Hepatocyte (in vitro differentiated cells): ENCODE measurements at regions not wholly inside any gene's neighbourhood (a gene's known extent, or its start where the extent isn't known, plus 50 kb on each side); places are given as distances from the start of the nearest gene placed in this dataset.
A peak's percentile ranks its signal among the peaks of the same experiment; 100 is the strongest.
"Not testable (repeated sequence)": the region's sequence is repeated elsewhere in the genome, so short reads cannot be mapped to it uniquely, and the experiment has no call there.

ENCODE experiments used
- DNase-seq: peaks from one replicate; pipeline ENCODE4 v3.0.0-alpha.2; 2016; ENCODE audit warnings: low spot score
- H2AFZ ChIP-seq: fragments of 200-600 bp; sonication (generic); 2 replicates; pipeline ENCODE4 v1.6.0; 2016; ENCODE audit warnings: antibody characterized with exemption, mild to moderate bottlenecking
- H3K27ac ChIP-seq: fragments of 200-600 bp; sonication (generic); 2 replicates; pipeline ENCODE4 v1.5.1; 2016; ENCODE audit warnings: mild to moderate bottlenecking
- H3K27me3 ChIP-seq: fragments of 200-600 bp; sonication (generic); 2 replicates; pipeline ENCODE4 v1.6.1; 2016
- H3K36me3 ChIP-seq: fragments of 200-600 bp; sonication (generic); replicated peaks from 2 replicates; pipeline ENCODE4 v1.5.1; 2016; ENCODE audit warnings: low read depth; ENCODE audit not compliant: insufficient read depth
- H3K4me1 ChIP-seq: fragments of 200-600 bp; sonication (generic); 2 replicates; pipeline ENCODE4 v1.5.1; 2016; ENCODE audit warnings: mild to moderate bottlenecking, moderate library complexity; ENCODE audit not compliant: insufficient read depth
- H3K4me2 ChIP-seq: fragments of 200-600 bp; sonication (generic); 2 replicates; pipeline ENCODE4 v1.6.0; 2016
- H3K4me3 ChIP-seq: fragments of 200-600 bp; sonication (generic); 2 replicates; pipeline ENCODE4 v1.5.1; 2016; ENCODE audit warnings: mild to moderate bottlenecking
- H3K79me2 ChIP-seq: fragments of 200-600 bp; sonication (generic); 2 replicates; pipeline ENCODE4 v1.6.0; 2017; ENCODE audit warnings: mild to moderate bottlenecking
- H3K9me2 ChIP-seq: fragments of 200-600 bp; sonication (generic); replicated peaks from 2 replicates; pipeline ENCODE4 v1.6.0; 2017; ENCODE audit warnings: mild to moderate bottlenecking; ENCODE audit not compliant: insufficient read depth
- H3K9me3 ChIP-seq: fragments of 200-600 bp; sonication (generic); 2 replicates; pipeline ENCODE4 v1.5.1; 2016; ENCODE audit warnings: low read depth, mild to moderate bottlenecking
- H4K20me1 ChIP-seq: fragments of 200-600 bp; sonication (generic); 2 replicates; pipeline ENCODE4 v1.6.0; 2016; ENCODE audit warnings: mild to moderate bottlenecking; ENCODE audit not compliant: insufficient read depth, poor library complexity, severe bottlenecking
- WGBS: methylation state at CpG from one replicate; pipeline ENCODE4 v1.1.6; 2016; ENCODE audit warnings: low lambda C conversion rate; ENCODE audit errors: missing lambda C conversion rate; 5-methylcytosine and 5-hydroxymethylcytosine counted together

DNA sequence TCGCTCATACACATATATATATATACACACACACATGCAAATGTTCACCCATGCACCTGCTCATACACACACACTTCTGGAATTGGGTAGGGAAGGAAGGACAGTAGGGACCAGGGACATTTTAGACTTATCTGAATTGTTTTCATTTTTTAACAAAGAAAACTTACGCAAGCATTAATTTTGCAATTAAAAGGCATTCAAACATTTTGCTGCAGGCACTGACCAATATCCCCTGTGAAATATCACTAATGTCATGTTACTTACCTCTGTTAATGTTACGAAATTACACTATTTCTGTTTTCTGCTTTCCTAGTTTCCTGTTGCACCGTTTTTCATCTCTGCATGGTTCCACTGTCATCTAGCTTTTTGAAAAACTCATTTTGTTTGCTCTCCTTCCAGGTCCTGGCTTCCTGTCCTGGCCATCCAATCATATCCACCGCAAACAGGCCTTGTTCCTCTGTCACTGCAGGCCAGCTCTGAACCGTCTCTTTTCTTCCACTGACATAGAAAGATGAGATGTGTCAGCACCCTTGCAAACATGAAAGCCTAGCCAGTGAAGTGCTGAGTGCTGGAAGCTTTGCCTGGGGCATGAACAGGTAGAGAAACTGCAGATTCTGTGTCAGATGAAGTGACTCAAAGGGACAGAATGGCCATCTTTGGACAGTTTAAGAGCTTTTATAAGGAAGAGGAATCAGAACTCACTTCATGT lies 114.5 kb downstream of the SEPTIN7 start:
- not testable (repeated sequence) for H3K4me2 ChIP-seq, H3K4me1 ChIP-seq, H3K4me3 ChIP-seq, H3K79me2 ChIP-seq, H2AFZ ChIP-seq, H3K9me3 ChIP-seq, H3K36me3 ChIP-seq, H3K9me2 ChIP-seq, DNase-seq, H4K20me1 ChIP-seq, H3K27me3 ChIP-seq, H3K27ac ChIP-seq
- 76% methylated on average over 6 of the region's 6 CpGs for WGBS

DNA sequence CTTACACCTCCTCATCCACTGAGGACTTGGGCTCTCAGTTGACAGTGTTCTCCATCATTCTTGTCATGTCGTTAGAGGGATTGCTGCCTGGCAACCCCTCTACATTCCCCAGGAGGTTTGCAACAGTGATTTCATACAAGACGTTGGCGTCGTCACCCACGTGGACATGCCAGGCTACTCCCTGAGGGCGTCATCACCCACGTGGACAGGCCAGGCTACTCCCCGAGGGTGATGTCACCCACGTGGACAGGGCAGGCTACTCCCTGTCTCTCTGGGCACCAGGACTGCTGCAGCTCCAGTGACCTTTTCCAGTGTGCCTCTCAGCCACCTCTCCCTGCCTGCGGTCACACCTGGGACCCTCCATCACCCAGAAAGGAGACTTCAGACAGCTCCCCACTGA lies 117.4 kb downstream of the SEPTIN7 start:
- not testable (repeated sequence) for H2AFZ ChIP-seq, H3K9me3 ChIP-seq, H3K27me3 ChIP-seq, H3K9me2 ChIP-seq, H3K79me2 ChIP-seq, H4K20me1 ChIP-seq, DNase-seq, H3K4me3 ChIP-seq, H3K27ac ChIP-seq, H3K36me3 ChIP-seq, H3K4me2 ChIP-seq, H3K4me1 ChIP-seq
- 96% methylated on average over 5 of the region's 10 CpGs for WGBS

DNA sequence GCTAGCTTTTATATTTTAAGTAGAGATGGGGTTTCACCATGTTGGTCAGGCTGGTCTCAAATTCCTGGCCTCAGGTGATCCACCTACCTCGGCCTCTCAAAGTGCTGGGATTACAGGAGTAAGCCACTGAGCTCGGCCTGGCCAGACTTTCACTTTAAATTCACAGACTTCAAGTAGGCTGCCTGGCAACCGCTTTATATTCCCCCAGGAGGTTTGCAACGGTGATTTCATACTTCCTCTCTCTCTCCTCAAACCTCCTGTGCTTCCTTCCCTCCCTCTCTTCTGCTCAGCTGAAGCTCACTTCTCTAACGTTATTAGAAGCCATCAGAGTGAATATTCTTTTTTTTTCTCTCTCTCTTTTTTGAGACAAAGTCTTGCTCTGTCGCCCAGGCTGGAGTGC lies 118.8 kb downstream of the SEPTIN7 start:
- H3K27me3 ChIP-seq, H4K20me1 ChIP-seq, H3K27ac ChIP-seq, H3K9me2 ChIP-seq, H3K36me3 ChIP-seq, H3K4me1 ChIP-seq, H2AFZ ChIP-seq, H3K79me2 ChIP-seq, H3K9me3 ChIP-seq, H3K4me3 ChIP-seq, DNase-seq, H3K4me2 ChIP-seq: not testable (repeated sequence)
- 64% methylated on average over 6 of the region's 6 CpGs for WGBS

DNA sequence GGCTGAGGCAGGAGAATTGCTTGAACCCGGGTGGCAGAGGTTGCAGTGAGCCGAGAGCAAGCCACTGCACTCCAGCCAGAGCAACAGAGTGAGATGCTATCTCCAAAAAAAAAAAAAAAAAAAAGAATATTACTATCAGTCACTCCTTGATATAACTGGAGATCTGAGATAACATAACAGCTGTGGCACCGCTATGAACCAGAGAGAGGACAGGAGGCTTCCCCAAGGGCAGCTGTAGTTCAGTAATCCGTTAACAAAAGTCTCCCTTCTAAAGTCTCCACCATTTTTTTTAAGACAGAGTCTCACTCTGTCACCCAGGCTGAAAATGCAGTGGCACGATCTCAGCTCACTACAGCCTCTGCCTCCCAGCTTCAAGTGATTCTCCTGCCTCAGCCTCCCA lies 120.5 kb downstream of the SEPTIN7 start:
- not testable (repeated sequence) for H3K4me2 ChIP-seq, H3K4me3 ChIP-seq, H3K36me3 ChIP-seq, DNase-seq, H3K9me2 ChIP-seq, H3K4me1 ChIP-seq, H2AFZ ChIP-seq, H3K27me3 ChIP-seq, H3K79me2 ChIP-seq, H3K27ac ChIP-seq, H4K20me1 ChIP-seq, H3K9me3 ChIP-seq
- WGBS, result 91% methylated on average over 5 of the region's 5 CpGs

DNA sequence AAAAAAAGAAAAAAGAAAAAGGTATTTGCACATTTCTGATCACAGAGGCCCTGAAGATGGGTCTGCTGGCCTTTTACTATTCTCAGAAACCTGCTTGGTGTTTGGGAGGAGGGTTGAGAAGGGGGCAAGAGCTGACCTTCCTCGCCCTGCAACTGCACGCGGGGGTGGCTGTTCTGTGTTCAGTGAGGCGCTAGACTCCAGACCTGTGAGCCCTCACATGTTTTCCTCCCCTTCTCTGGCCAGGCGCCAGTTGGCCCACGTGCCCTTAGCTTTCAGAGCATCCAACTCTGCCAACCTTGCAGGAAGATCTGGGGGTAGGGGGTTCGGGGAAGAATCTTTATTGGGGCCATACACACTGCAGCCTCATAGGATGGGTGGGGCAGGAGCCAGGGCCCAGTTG lies 123.8 kb downstream of the SEPTIN7 start:
- H3K27me3 ChIP-seq, H3K4me2 ChIP-seq, H3K79me2 ChIP-seq, H3K4me1 ChIP-seq, H3K4me3 ChIP-seq, H3K9me2 ChIP-seq, H3K36me3 ChIP-seq, DNase-seq, H3K9me3 ChIP-seq, H3K27ac ChIP-seq, H4K20me1 ChIP-seq, H2AFZ ChIP-seq: not testable (repeated sequence)
- WGBS, result 70% methylated on average over 7 of the region's 7 CpGs

DNA sequence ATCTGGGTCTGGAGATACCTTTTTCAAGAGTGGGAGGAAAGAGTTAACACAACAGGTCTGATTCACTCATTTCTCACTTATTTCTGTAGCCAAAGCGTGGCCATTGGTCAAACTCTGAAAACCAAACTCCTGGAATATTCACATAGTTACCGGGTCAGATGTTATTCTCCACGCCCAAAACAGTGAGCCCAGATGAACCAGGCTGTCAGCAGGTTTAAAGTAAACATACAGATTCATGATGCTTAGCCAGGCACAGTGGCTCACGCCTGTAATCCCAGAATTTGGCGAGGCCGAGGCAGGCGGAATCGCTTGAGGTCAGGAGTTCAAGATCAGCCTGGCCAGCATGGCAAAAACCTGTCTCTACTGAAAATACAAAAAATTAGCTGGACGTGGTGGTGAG lies 126.1 kb downstream of the SEPTIN7 start:
- not testable (repeated sequence) for H3K27ac ChIP-seq, H3K4me2 ChIP-seq, H3K36me3 ChIP-seq, H3K9me3 ChIP-seq, H2AFZ ChIP-seq, H3K27me3 ChIP-seq, H4K20me1 ChIP-seq, H3K9me2 ChIP-seq, H3K4me1 ChIP-seq, H3K79me2 ChIP-seq, H3K4me3 ChIP-seq, DNase-seq
- 80% methylated on average over 9 of the region's 9 CpGs for WGBS

DNA sequence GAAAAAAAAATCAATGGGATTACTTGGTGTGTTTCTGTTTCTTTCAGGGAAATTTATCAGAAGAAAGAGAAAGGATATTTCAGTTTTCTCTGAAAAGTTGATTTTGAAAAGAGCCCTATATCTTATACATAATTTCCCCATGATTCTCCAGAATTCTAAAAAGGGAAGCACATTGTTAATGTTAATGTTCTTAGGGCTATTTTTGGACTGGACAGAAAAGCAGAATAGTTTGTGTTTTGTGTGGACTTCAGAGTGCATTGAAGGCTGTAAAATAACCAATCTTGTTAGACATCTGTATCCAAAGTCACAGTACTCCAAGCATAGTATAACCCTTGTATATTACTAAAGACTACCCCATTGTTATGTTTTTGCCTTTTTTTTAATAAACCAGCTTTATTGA lies 130.3 kb downstream of the SEPTIN7 start:
- not testable (repeated sequence) for H2AFZ ChIP-seq, H3K36me3 ChIP-seq, H4K20me1 ChIP-seq, H3K27ac ChIP-seq, H3K4me2 ChIP-seq, H3K27me3 ChIP-seq, H3K79me2 ChIP-seq, H3K4me3 ChIP-seq, DNase-seq, H3K4me1 ChIP-seq, H3K9me2 ChIP-seq, H3K9me3 ChIP-seq

DNA sequence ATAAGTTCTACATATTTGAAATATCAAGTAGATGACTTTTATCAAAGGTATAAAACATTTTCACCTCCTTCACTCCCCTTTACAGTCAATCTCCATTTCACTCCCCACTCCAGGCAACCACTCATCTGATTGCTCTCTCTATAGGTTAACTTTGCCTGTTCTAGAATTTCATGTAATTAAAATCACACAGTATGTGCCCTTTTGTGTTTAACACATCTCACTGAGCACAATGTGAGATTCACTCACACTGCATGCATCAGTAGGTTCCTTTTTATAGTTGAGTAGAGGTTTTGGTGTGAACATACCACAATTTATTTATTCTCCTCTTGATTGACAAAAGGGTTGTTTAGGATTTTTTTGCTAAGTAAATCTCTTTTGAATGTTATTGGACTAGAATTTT lies 130.7 kb downstream of the SEPTIN7 start:
- not testable (repeated sequence) for H3K27ac ChIP-seq, H3K36me3 ChIP-seq, H3K9me3 ChIP-seq, H3K4me2 ChIP-seq, H4K20me1 ChIP-seq, H3K4me3 ChIP-seq, H3K9me2 ChIP-seq, H3K79me2 ChIP-seq, H2AFZ ChIP-seq, DNase-seq, H3K27me3 ChIP-seq, H3K4me1 ChIP-seq

DNA sequence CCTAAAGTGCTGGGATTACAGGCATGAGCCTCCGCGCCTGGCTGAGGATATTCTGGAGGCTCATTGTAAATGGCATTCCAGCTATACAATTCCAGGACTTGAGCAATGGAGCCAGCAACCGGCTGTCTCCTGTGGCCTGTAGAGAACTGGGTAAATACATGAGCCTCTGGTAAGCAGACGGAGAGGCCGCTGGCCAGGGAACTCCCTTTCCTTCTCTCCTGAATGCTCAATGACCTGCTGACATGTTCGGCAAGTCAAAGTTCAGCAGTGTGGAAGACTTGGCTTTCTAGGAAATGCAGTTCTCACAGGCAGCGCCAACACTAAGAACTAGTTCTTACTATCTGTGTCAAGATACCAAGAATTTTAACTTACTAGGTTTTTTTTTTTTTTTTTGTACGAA lies 139.8 kb downstream of the SEPTIN7 start:
- H3K27ac ChIP-seq, H3K79me2 ChIP-seq, H3K4me1 ChIP-seq, H2AFZ ChIP-seq, H3K4me3 ChIP-seq, H3K4me2 ChIP-seq, H3K36me3 ChIP-seq, H3K9me3 ChIP-seq, H3K27me3 ChIP-seq, H3K9me2 ChIP-seq, H4K20me1 ChIP-seq: not testable (repeated sequence)
- 84% methylated on average over 8 of the region's 8 CpGs for WGBS
- peak; percentile 46 for DNase-seq
